ENCODE measurements at regions not wholly inside any gene's neighbourhood (a gene's known extent, or its start where the extent isn't known, plus 50 kb on each side); places are given as distances from the start of the nearest gene placed in this dataset.

DNA sequence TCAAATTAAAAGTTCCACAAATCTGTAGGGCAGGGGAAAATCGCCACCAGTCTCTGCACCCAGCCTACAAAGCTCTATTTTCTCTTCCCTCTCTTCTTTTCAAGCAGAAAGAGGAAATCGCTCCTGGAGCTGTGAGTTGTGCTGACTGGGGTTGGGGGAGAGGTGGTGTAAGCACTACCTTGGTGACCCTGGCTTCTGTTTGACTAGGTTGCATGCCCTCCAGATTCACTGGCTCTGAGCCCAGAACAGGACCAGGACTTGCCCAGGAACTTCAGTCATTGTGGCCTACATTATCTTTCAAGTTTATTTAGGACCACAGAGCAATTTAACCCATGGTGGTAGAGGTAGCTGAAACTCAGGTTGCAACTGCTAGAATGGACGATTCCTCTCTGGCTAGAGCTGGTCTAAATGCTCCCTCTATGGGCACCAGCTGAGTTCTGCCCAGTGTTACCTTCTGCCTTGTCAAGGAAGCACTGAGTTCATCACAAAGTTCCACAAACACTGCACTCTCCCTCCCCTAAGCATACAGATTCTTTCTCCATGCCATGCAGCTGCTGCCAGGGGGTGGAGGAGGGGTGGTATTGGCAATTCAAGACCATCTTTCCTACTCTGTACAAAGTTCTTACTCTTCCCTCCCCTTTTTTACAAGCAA, 122.0 kb upstream of the BMP5 start:
- 90 to 91% (median 91%) methylated on average over 3 of the region's 3 CpGs for WGBS, 3 donors
- Histone ChIP-seq H3K9me3 (peaks cover 0 to 5% of the 10 kb centered on the region in 2 donors), H3K27me3 (no peaks in the 10 kb centered on the region), H3K4me3 (no peak overlapping the region), H3K4me1 (ENCODE audit: insufficient read depth) (no peaks in the 10 kb centered on the region), H3K27ac (no peak overlapping the region), H3K36me3 (no peaks in the 10 kb centered on the region)
- no peak for DNase-seq
- TF ChIP-seq, protein P1, sequence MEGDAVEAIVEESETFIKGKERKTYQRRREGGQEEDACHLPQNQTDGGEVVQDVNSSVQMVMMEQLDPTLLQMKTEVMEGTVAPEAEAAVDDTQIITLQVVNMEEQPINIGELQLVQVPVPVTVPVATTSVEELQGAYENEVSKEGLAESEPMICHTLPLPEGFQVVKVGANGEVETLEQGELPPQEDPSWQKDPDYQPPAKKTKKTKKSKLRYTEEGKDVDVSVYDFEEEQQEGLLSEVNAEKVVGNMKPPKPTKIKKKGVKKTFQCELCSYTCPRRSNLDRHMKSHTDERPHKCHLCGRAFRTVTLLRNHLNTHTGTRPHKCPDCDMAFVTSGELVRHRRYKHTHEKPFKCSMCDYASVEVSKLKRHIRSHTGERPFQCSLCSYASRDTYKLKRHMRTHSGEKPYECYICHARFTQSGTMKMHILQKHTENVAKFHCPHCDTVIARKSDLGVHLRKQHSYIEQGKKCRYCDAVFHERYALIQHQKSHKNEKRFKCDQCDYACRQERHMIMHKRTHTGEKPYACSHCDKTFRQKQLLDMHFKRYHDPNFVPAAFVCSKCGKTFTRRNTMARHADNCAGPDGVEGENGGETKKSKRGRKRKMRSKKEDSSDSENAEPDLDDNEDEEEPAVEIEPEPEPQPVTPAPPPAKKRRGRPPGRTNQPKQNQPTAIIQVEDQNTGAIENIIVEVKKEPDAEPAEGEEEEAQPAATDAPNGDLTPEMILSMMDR (IDR thresholded peaks at IDR 0.05): no peak
- TF ChIP-seq POLR2A (IDR thresholded peaks at IDR 0.05) (no peak), EP300 (IDR thresholded peaks at IDR 0.05) (no peak)
- intact Hi-C loops (cut with DNase I): no loop called here

DNA sequence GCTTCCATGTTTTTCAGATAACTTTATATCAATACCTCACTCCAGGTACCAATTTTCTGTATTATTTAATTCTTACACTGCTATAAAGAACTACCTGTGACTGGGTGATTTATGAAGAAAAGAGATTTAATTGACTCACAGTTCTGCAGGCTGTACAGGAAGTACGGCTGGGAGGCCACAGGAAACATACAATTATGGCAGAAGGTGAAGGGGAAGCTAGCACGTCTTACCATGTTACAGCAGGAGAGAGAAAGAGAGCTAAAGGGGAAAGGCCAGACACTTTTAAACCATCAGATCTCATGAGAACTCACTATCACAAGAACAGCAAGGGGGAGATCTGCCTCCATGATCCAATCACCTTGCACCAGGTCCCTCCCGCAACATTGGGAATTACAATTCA, 119.1 kb upstream of the BMP5 start:
- no peak overlapping the region for H3K27ac ChIP-seq
- no peaks in the 10 kb centered on the region for H3K36me3 ChIP-seq
- TF ChIP-seq, protein P1 (IDR thresholded peaks at IDR 0.05): no peak
- TF ChIP-seq EP300 (IDR thresholded peaks at IDR 0.05): no peak
- TF ChIP-seq POLR2A (IDR thresholded peaks at IDR 0.05): no peak
- peaks cover 0 to 5% of the 10 kb centered on the region in 2 donors for H3K9me3 ChIP-seq
- intact Hi-C loops (cut with DNase I): no loop called here
- no peak for DNase-seq
- H3K27me3 ChIP-seq: no peaks in the 10 kb centered on the region
- 87 to 96% (median 95%) methylated on average over 3 of the region's 3 CpGs for WGBS, 3 donors
- no peaks in the 10 kb centered on the region for H3K4me1 ChIP-seq (ENCODE audit: insufficient read depth)
- H3K4me3 ChIP-seq: no peak overlapping the region

DNA sequence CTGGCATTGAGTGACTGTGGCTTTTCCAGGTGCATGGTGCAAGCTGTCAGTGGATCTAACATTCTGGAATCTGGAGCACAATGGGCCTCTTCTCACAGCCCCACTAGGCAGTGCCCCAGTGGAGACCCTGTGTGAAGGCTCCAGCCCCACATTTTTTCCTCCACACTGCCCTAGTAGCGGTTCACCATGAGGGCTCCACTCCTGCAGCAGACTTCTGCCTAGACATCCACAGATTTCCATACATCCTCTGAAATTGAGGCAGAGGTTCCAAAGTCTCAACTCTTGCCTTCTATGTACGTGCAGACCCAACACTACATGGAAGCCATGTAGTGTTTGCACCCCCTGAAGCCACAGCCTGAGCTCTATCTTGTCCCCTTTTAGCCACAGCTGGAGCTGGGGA, 118.0 kb upstream of the BMP5 start:
- no peaks in the 10 kb centered on the region for H3K27me3 ChIP-seq

DNA sequence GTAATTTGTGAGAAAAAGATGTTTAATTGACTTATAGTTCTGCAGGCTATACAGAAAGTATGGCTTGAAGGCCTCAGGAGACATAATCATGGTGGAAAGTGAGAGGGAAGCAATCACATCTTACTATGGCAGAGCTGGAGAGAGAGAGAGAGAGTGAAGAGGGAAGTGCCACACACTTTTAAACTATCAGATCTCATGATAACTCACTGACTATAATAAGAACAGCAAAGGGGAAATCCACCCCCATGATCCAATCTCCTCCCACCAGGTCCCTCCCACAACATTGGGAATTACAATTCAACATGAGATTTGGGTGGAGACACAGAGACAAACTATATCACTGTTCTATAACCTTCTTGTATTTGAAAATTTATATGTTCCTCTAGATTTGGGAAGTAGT, 117.2 kb upstream of the BMP5 start:
- DNase-seq: no peak
- Histone ChIP-seq H3K36me3 (no peaks in the 10 kb centered on the region), H3K4me3 (no peak overlapping the region), H3K27me3 (no peaks in the 10 kb centered on the region), H3K4me1 (ENCODE audit: insufficient read depth) (no peaks in the 10 kb centered on the region), H3K27ac (no peak overlapping the region), H3K9me3 (peaks cover 0 to 5% of the 10 kb centered on the region in 2 donors)
- intact Hi-C loops (cut with DNase I): no loop called here
- TF ChIP-seq, protein P1 (IDR thresholded peaks at IDR 0.05): no peak
- no peak for TF ChIP-seq POLR2A (IDR thresholded peaks at IDR 0.05)
- TF ChIP-seq EP300 (IDR thresholded peaks at IDR 0.05): no peak

More for the DNA sequence above, 118.0 kb upstream of the BMP5 start:
- no peaks in the 10 kb centered on the region for H3K36me3 ChIP-seq
- 88 to 93% (median 93%) methylated on average over 2 of the region's 2 CpGs for WGBS, 3 donors
- no peak overlapping the region for H3K27ac ChIP-seq
- H3K4me3 ChIP-seq: no peak overlapping the region
- H3K9me3 ChIP-seq: peaks cover 0 to 5% of the 10 kb centered on the region in 2 donors
- intact Hi-C loops (cut with DNase I): no loop called here
- no peak for DNase-seq
- TF ChIP-seq POLR2A (IDR thresholded peaks at IDR 0.05): no peak
- TF ChIP-seq, protein P1 (IDR thresholded peaks at IDR 0.05): no peak
- no peak for TF ChIP-seq EP300 (IDR thresholded peaks at IDR 0.05)
- no peaks in the 10 kb centered on the region for H3K4me1 ChIP-seq (ENCODE audit: insufficient read depth)
